Activated B cell treated with CpG ODN at 0.5 μM for 24 hours (primary cell): ENCODE measurements at regions not wholly inside any gene's neighbourhood (a gene's known extent, or its start where the extent isn't known, plus 50 kb on each side); places are given as distances from the start of the nearest gene placed in this dataset.

Experiments used
- ATAC-seq: fragments of 200-7000 bp; cut with Tn5 transposase; one replicate; pipeline ENCODE4 v1.10.0; 2021; ENCODE audit warnings: low read depth, mild to moderate bottlenecking, moderate library complexity
- CTCF ChIA-PET: fragments of 350-600 bp; sonication (Branson Sonifier 250); formaldehyde crosslinking; loops from one replicate; lab custom pipeline; 2021; ENCODE audit warnings: antibody characterized with exemption; lab: Charles Lee
- POLR2A ChIA-PET: fragments of 350-600 bp; sonication (Branson Sonifier 250); formaldehyde crosslinking; loops from one replicate; lab custom pipeline; 2021; ENCODE audit warnings: antibody characterized with exemption; lab: Charles Lee
- DNase-seq: peaks from one replicate; pipeline ENCODE4 v3.0.0; 2022
- H3K27ac Mint-ChIP-seq: one replicate; pipeline ENCODE4 v1.8.0; 2020; ENCODE audit warnings: mixed read lengths
- H3K27me3 Mint-ChIP-seq: one replicate; pipeline ENCODE4 v1.8.0; 2021; ENCODE audit warnings: mixed read lengths
- H3K36me3 Mint-ChIP-seq: one replicate; pipeline ENCODE4 v1.8.0; 2021; ENCODE audit warnings: low read depth, mixed read lengths
- H3K4me1 Mint-ChIP-seq: one replicate; pipeline ENCODE4 v1.8.0; 2021; ENCODE audit warnings: mixed read lengths
- H3K4me3 Mint-ChIP-seq: one replicate; pipeline ENCODE4 v1.8.0; 2020; ENCODE audit warnings: mild to moderate bottlenecking, mixed read lengths
- H3K9me3 Mint-ChIP-seq: one replicate; pipeline ENCODE4 v1.8.0; 2020; ENCODE audit warnings: mixed read lengths
- intact Hi-C: fragments of 100-400 bp; cut with micrococcal nuclease; formaldehyde crosslinking; loops from one replicate; pipeline ENCODE4 v1.15.1; 2024
- TF ChIP-seq, protein P1 (sequence below): fragments of 200-600 bp; IDR thresholded peaks from one replicate; pipeline ENCODE4 v1.8.0; 2022; ENCODE audit warnings: antibody characterized with exemption, mild to moderate bottlenecking

DNA sequence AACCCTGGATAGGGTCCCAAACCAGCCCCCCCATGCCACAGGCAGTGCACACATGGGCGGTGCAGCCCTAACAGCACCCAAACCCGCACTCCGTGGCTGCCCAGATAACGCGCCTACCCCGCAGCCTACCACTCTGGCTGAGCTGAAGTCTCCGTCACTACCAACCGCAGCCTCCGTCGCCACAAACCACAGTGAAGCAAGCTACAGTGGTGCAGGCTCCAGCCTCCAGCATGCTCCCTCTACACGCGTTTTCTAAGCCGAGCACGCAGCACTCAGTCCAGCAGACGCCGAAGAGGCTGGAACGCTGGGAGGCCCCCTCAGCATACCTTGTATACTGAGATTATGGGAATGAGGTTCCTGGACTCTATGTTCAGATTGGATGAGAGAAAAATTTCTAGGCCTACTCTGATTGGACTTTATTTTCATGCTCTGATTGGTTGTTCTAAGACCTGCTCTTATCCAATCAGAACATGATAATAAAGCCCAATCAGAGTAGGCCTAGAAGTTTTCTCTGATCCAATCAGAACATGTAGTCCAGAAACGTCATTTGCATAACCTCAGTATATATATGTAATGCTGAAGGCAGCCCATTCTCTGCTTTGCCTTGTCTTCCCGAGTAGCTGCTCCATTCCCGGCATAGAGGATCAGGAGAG, 56.7 kb upstream of the C1QTNF9B start:
- DNase-seq (no peak), ATAC-seq (no peak)
- H3K27me3 Mint-ChIP-seq, result peaks cover 4% of the 10 kb centered on the region
- ChIA-PET CTCF (no interaction called here), POLR2A (no interaction called here)
- intact Hi-C loops, result no loop called here
- TF ChIP-seq, protein P1, sequence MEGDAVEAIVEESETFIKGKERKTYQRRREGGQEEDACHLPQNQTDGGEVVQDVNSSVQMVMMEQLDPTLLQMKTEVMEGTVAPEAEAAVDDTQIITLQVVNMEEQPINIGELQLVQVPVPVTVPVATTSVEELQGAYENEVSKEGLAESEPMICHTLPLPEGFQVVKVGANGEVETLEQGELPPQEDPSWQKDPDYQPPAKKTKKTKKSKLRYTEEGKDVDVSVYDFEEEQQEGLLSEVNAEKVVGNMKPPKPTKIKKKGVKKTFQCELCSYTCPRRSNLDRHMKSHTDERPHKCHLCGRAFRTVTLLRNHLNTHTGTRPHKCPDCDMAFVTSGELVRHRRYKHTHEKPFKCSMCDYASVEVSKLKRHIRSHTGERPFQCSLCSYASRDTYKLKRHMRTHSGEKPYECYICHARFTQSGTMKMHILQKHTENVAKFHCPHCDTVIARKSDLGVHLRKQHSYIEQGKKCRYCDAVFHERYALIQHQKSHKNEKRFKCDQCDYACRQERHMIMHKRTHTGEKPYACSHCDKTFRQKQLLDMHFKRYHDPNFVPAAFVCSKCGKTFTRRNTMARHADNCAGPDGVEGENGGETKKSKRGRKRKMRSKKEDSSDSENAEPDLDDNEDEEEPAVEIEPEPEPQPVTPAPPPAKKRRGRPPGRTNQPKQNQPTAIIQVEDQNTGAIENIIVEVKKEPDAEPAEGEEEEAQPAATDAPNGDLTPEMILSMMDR, result no peak
- H3K4me3 Mint-ChIP-seq, result no peak overlapping the region
- H3K9me3 Mint-ChIP-seq, result no peaks in the 10 kb centered on the region
- H3K36me3 Mint-ChIP-seq, result no peaks in the 10 kb centered on the region
- H3K4me1 Mint-ChIP-seq, result no peaks in the 10 kb centered on the region
- H3K27ac Mint-ChIP-seq, result no peak overlapping the region

DNA sequence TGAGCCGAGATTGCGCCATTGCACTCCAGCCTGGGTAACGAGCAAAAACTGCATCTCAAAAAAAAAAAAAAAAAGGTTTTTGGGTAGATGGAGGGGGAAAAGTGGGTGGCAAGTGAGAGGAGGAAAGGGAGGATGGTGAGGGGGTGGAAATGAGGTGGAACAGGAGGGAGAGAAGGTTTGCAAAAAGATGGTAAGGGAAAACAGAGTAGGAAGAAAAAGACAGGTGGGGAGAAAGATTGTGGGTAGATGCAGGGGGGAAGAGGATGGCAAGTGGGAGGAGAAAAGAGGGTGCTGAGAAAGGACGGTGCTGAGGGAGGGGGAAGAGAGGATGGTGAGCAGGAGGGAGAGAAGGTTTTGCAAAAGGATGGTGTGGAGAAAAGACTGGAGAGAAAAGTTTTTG, 57.8 kb upstream of the C1QTNF9B start:
- POLR2A ChIA-PET, result no interaction called here
- H3K27ac Mint-ChIP-seq, result no peak overlapping the region
- TF ChIP-seq, protein P1, result no peak

DNA sequence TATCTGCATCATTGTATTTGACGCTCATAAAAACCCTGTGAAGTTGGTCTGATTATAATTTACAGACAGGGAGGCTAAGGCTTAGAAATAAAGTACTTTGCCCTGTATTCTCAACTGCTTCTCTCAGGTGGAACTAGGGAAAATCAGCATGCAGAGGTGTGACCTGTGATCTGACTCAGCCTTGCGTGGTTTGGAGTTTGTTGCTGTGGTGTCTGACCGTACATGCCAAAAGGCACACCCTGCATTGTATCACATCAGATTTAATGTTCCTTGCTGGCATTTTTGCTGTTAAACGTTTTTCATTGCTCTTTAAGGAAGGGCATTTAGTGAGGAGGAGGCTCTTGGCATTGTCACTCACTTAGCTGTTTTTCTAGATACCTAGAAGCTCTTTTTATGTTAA, 58.8 kb upstream of the C1QTNF9B start:
- Mint-ChIP-seq H3K27me3 (peaks cover 4% of the 10 kb centered on the region), H3K36me3 (no peaks in the 10 kb centered on the region), H3K9me3 (no peaks in the 10 kb centered on the region), H3K27ac (no peak overlapping the region), H3K4me1 (no peaks in the 10 kb centered on the region), H3K4me3 (no peak overlapping the region)
- ATAC-seq (no peak), DNase-seq (no peak)
- intact Hi-C loops, result no loop called here
- TF ChIP-seq, protein P1, result no peak
- POLR2A ChIA-PET, result no interaction called here
- CTCF ChIA-PET, result no interaction called here

More for the DNA sequence above, 57.8 kb upstream of the C1QTNF9B start:
- Mint-ChIP-seq H3K9me3 (no peaks in the 10 kb centered on the region), H3K4me3 (no peak overlapping the region), H3K27me3 (peaks cover 4% of the 10 kb centered on the region), H3K36me3 (no peaks in the 10 kb centered on the region), H3K4me1 (no peaks in the 10 kb centered on the region)
- no peak for ATAC-seq
- no peak for DNase-seq
- CTCF ChIA-PET, result no interaction called here
- intact Hi-C loops, result no loop called here

DNA sequence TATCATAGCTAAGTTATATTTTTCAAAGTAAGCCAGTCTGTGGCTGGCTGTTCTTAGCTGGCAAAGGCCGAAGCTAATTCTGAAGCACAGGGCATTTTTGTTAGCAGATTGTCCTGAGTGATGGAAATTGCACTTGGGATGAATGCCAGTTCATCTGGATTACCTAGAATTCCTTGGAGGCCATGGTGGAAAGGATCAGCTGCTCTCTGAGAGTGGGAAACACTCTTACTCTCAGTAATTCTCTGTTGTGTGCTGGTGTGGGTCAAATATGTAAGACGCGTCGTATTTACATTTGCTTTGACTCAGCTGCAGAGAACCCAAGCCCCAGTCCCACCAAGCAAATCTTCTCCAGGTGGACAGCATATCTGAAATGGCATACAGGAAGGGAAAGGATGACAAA, 60.7 kb upstream of the C1QTNF9B start:
- TF ChIP-seq, protein P1, result no peak
- no peaks in the 10 kb centered on the region for H3K36me3 Mint-ChIP-seq
- H3K27ac Mint-ChIP-seq, result no peak overlapping the region
- H3K4me1 Mint-ChIP-seq, result no peaks in the 10 kb centered on the region
- CTCF ChIA-PET, result no interaction called here
- DNase-seq (no peak), ATAC-seq (no peak)
- H3K27me3 Mint-ChIP-seq, result peaks cover 4% of the 10 kb centered on the region
- intact Hi-C loops, result no loop called here
- H3K9me3 Mint-ChIP-seq, result no peaks in the 10 kb centered on the region
- POLR2A ChIA-PET, result no interaction called here
- no peak overlapping the region for H3K4me3 Mint-ChIP-seq

- TF ChIP-seq, protein P1, result no peak
- intact Hi-C loops, result no loop called here
- no peaks in the 10 kb centered on the region for H3K4me1 Mint-ChIP-seq
- DNase-seq (no peak), ATAC-seq (no peak)
- no peaks in the 10 kb centered on the region for H3K9me3 Mint-ChIP-seq
- H3K27ac Mint-ChIP-seq, result no peak overlapping the region
- ChIA-PET CTCF (interaction anchor here (2.2 kb wide), 1 partner anchor 492 kb away, joined by 6 read pairs; no protein-coding TSS in a partner anchor), POLR2A (no interaction called here)
- peaks cover 3% of the 10 kb centered on the region for H3K27me3 Mint-ChIP-seq
- no peaks in the 10 kb centered on the region for H3K36me3 Mint-ChIP-seq
- no peak overlapping the region for H3K4me3 Mint-ChIP-seq
Observed at GRCh38 chr13:23959231-23959862, 62.0 kb upstream of the C1QTNF9B start.
